Erythroblast (primary cell): ENCODE measurements at regions not wholly inside any gene's neighbourhood (a gene's known extent, or its start where the extent isn't known, plus 50 kb on each side); places are given as distances from the start of the nearest gene placed in this dataset.

Experiments used
- GATA1 ChIP-seq: IDR thresholded peaks from 2 replicates; pipeline ENCODE4 v1.6.1; 2011; ENCODE audit warnings: low read depth, mild to moderate bottlenecking, control low read depth, low read length, moderate library complexity
- POLR2A ChIP-seq: IDR thresholded peaks from 2 replicates; pipeline ENCODE4 v1.6.1; 2011; ENCODE audit warnings: mild to moderate bottlenecking, low read length

- TF ChIP-seq GATA1 (no peak), POLR2A (no peak)
Measured at GRCh38 chr4:122005064-122005755, 53.4 kb upstream of the TRPC3 start.
